ENCODE measurements at regions not wholly inside any gene's neighbourhood (a gene's known extent, or its start where the extent isn't known, plus 50 kb on each side); places are given as distances from the start of the nearest gene placed in this dataset.
"Not testable (repeated sequence)": the region's sequence is repeated elsewhere in the genome, so short reads cannot be mapped to it uniquely, and the experiment has no call there.

DNA sequence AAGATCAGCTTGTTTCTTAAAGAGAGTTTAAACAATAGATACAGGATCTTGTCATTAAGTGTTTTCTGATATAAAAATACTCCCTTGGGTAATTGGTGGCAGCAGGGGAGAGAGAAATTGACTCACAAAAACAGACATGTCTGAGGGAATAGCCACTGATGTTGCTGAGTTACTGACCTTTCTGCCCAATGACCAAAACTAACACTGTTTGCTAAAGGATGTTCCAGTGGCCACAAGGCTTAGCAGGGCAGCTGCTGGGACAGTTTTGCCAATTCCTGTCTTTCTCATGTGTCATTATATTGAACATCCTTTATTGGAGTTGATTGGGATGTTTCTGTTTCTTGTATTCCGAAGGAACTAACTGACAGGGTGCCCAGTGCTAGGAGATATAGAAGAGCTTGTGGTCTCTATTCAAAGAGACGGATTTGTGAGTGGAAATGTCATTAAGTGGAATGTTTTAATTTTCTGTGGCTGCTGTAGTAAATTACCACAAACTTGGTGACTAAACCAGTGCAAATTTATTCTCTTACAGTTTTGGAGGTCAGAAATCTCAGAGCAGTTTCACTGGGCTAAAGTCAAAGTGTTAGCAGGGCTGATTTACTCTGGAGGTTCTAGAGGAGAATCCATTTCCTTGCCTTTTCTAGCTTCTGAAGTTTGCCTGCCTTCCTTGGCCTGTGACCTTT lies 124.8 kb upstream of the RMDN2 start:
- Histone ChIP-seq H3K4me3 (ENCODE audit: insufficient read depth, low read length) (no peak overlapping the region), H3K36me3 (ENCODE audit: insufficient read depth, low read length) (no peaks in the 10 kb centered on the region), H4K20me1 (ENCODE audit: insufficient read depth, low read length) (no peaks in the 10 kb centered on the region), H3K79me2 (ENCODE audit: insufficient read depth, low read length) (no peaks in the 10 kb centered on the region), H3K4me2 (ENCODE audit: insufficient read depth, low read length) (no peak overlapping the region), H3K4me1 (ENCODE audit: insufficient read depth, low read length) (peaks cover 72% of the 10 kb centered on the region), H3K9me3 (ENCODE audit: low read depth, low read length) (no peaks in the 10 kb centered on the region), H3K27me3 (ENCODE audit: insufficient read depth, low read length) (no peaks in the 10 kb centered on the region), H3K27ac (ENCODE audit: low read depth, low read length) (peak overlapping the region; percentile 6), H2AFZ (ENCODE audit: low read length) (peak overlapping the region; percentile 3)
- TF ChIP-seq, protein P1, sequence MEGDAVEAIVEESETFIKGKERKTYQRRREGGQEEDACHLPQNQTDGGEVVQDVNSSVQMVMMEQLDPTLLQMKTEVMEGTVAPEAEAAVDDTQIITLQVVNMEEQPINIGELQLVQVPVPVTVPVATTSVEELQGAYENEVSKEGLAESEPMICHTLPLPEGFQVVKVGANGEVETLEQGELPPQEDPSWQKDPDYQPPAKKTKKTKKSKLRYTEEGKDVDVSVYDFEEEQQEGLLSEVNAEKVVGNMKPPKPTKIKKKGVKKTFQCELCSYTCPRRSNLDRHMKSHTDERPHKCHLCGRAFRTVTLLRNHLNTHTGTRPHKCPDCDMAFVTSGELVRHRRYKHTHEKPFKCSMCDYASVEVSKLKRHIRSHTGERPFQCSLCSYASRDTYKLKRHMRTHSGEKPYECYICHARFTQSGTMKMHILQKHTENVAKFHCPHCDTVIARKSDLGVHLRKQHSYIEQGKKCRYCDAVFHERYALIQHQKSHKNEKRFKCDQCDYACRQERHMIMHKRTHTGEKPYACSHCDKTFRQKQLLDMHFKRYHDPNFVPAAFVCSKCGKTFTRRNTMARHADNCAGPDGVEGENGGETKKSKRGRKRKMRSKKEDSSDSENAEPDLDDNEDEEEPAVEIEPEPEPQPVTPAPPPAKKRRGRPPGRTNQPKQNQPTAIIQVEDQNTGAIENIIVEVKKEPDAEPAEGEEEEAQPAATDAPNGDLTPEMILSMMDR (IDR thresholded peaks at IDR 0.05; ENCODE audit: extremely low read depth, low read depth, low read length): no peak
- DNase-seq (ENCODE audit: insufficient read length, low spot score, missing footprints): no peak

GRCh38 chr2:37802211-37802752 lies 122.8 kb upstream of the RMDN2 start:
- no peaks in the 10 kb centered on the region for H3K36me3 ChIP-seq (ENCODE audit: insufficient read depth, low read length)
- H3K9me3 ChIP-seq (ENCODE audit: low read depth, low read length): no peaks in the 10 kb centered on the region
- TF ChIP-seq, protein P1 (IDR thresholded peaks at IDR 0.05; ENCODE audit: extremely low read depth, low read depth, low read length): no peak
- H3K4me2 ChIP-seq (ENCODE audit: insufficient read depth, low read length): peak overlapping the region; percentile 47
- no peaks in the 10 kb centered on the region for H4K20me1 ChIP-seq (ENCODE audit: insufficient read depth, low read length)
- no peak overlapping the region for H2AFZ ChIP-seq (ENCODE audit: low read length)
- no peaks in the 10 kb centered on the region for H3K27me3 ChIP-seq (ENCODE audit: insufficient read depth, low read length)
- peak overlapping the region; percentile 89 for H3K27ac ChIP-seq (ENCODE audit: low read depth, low read length)
- peak; percentile 58 for DNase-seq (ENCODE audit: insufficient read length, low spot score, missing footprints)
- no peaks in the 10 kb centered on the region for H3K79me2 ChIP-seq (ENCODE audit: insufficient read depth, low read length)
- peaks cover 53% of the 10 kb centered on the region for H3K4me1 ChIP-seq (ENCODE audit: insufficient read depth, low read length)
- no peak overlapping the region for H3K4me3 ChIP-seq (ENCODE audit: insufficient read depth, low read length)

DNA sequence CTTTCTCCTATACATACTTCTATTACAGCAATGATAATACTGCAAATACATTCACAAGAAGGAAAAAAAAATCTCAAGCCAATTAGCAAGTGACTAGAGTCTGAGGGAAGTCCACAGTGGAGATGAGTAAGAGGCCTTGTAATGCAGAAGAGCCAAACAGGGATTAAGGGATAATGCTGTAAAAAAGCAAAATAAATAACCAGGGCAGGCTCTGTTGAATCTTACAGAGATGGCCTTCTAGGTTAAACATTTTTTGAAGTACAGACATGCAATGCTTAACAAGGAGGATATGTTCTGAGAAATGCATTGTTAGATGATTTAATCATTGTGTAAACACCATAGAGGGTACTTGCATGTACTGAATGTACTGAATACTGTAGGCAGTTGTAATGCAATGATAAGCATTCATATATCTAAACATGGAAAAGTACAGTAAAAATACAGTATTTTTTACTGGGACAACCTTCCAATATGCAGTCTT lies 122.1 kb upstream of the RMDN2 start:
- peak overlapping the region; percentile 47 for H3K4me2 ChIP-seq (ENCODE audit: insufficient read depth, low read length)
- H3K27me3 ChIP-seq (ENCODE audit: insufficient read depth, low read length): no peaks in the 10 kb centered on the region
- no peaks in the 10 kb centered on the region for H3K9me3 ChIP-seq (ENCODE audit: low read depth, low read length)
- H3K36me3 ChIP-seq (ENCODE audit: insufficient read depth, low read length): no peaks in the 10 kb centered on the region
- H3K27ac ChIP-seq (ENCODE audit: low read depth, low read length): peak overlapping the region; percentile 89
- no peak overlapping the region for H3K4me3 ChIP-seq (ENCODE audit: insufficient read depth, low read length)
- H3K4me1 ChIP-seq (ENCODE audit: insufficient read depth, low read length): peaks cover 49% of the 10 kb centered on the region
- TF ChIP-seq, protein P1 (IDR thresholded peaks at IDR 0.05; ENCODE audit: extremely low read depth, low read depth, low read length): no peak
- no peaks in the 10 kb centered on the region for H4K20me1 ChIP-seq (ENCODE audit: insufficient read depth, low read length)
- DNase-seq (ENCODE audit: insufficient read length, low spot score, missing footprints): peak; percentile 68
- H2AFZ ChIP-seq (ENCODE audit: low read length): no peak overlapping the region
- no peaks in the 10 kb centered on the region for H3K79me2 ChIP-seq (ENCODE audit: insufficient read depth, low read length)

GRCh38 chr2:37806004-37806403 lies 119.1 kb upstream of the RMDN2 start:
- not testable (repeated sequence) for DNase-seq (ENCODE audit: insufficient read length, low spot score, missing footprints); H3K27me3 ChIP-seq (ENCODE audit: insufficient read depth, low read length); H3K4me2 ChIP-seq (ENCODE audit: insufficient read depth, low read length); H3K4me3 ChIP-seq (ENCODE audit: insufficient read depth, low read length); H3K9me3 ChIP-seq (ENCODE audit: low read depth, low read length); H3K27ac ChIP-seq (ENCODE audit: low read depth, low read length); H3K36me3 ChIP-seq (ENCODE audit: insufficient read depth, low read length); H2AFZ ChIP-seq (ENCODE audit: low read length); H3K79me2 ChIP-seq (ENCODE audit: insufficient read depth, low read length); H4K20me1 ChIP-seq (ENCODE audit: insufficient read depth, low read length)
- peaks cover 45% of the 10 kb centered on the region for H3K4me1 ChIP-seq (ENCODE audit: insufficient read depth, low read length)
